ENCODE measurements at regions not wholly inside any gene's neighbourhood (a gene's known extent, or its start where the extent isn't known, plus 50 kb on each side); places are given as distances from the start of the nearest gene placed in this dataset.
"Not testable (repeated sequence)": the region's sequence is repeated elsewhere in the genome, so short reads cannot be mapped to it uniquely, and the experiment has no call there.

GRCh38 chr10:130493021-130493420, 356.8 kb downstream of the GLRX3 start:
- DNase-seq, result no peak

- no peak for DNase-seq
These were observed 357.4 kb downstream of the GLRX3 start for GRCh38 chr10:130493446-130494145.

GRCh38 chr10:130495116-130495862, 359.1 kb downstream of the GLRX3 start:
- no peak for DNase-seq

GRCh38 chr10:130495891-130496636, 359.9 kb downstream of the GLRX3 start:
- DNase-seq, result no peak

GRCh38 chr10:130497056-130498010, 361.1 kb downstream of the GLRX3 start:
- DNase-seq, result no peak

GRCh38 chr10:130498042-130498441, 361.9 kb downstream of the GLRX3 start:
- DNase-seq, result no peak

- no peak for DNase-seq
These were observed 362.7 kb downstream of the GLRX3 start for GRCh38 chr10:130498934-130499333.

- no peak for DNase-seq
These were observed 363.4 kb downstream of the GLRX3 start for GRCh38 chr10:130499541-130499940.

GRCh38 chr10:130500261-130501000, 364.2 kb downstream of the GLRX3 start:
- no peak for DNase-seq

- no peak for DNase-seq
These were observed 371.3 kb downstream of the GLRX3 start for GRCh38 chr10:130507461-130507860.

- no peak for DNase-seq
These were observed 373.9 kb downstream of the GLRX3 start for GRCh38 chr10:130509881-130510689.

GRCh38 chr10:130510755-130511154, 374.6 kb downstream of the GLRX3 start:
- no peak for DNase-seq

GRCh38 chr10:130511766-130512165, 375.6 kb downstream of the GLRX3 start:
- no peak for DNase-seq

- DNase-seq, result no peak
These were observed 376.7 kb downstream of the GLRX3 start for GRCh38 chr10:130512936-130513335.

- DNase-seq, result no peak
These were observed 377.7 kb downstream of the GLRX3 start for GRCh38 chr10:130513686-130514476.

- no peak for DNase-seq
These were observed 379.5 kb downstream of the GLRX3 start for GRCh38 chr10:130515670-130516069.

- no peak for DNase-seq
These were observed 380.0 kb downstream of the GLRX3 start for GRCh38 chr10:130516141-130516735.

- DNase-seq, result not testable (repeated sequence)
These were observed 382.7 kb downstream of the GLRX3 start for GRCh38 chr10:130518921-130519320.

- DNase-seq, result no peak
These were observed 383.6 kb downstream of the GLRX3 start for GRCh38 chr10:130519791-130520190.

GRCh38 chr10:130531312-130531711, 395.1 kb downstream of the GLRX3 start:
- DNase-seq, result no peak
